ENCODE measurements at regions not wholly inside any gene's neighbourhood (a gene's known extent, or its start where the extent isn't known, plus 50 kb on each side); places are given as distances from the start of the nearest gene placed in this dataset.

DNA sequence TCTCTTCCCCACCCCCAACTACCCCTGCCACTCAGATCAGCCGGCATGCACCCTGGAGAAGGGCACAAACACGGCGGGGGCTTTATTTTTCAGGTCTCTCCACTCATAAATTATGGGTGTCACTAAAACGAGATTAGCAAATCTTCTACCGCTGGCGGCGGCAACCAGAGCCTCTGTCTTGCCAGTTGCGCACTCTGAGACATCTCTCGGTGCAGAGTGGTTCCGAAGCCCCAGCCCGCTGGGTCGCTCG is 125.3 kb upstream of the C11orf58 start:
- TF ChIP-seq, protein P1, sequence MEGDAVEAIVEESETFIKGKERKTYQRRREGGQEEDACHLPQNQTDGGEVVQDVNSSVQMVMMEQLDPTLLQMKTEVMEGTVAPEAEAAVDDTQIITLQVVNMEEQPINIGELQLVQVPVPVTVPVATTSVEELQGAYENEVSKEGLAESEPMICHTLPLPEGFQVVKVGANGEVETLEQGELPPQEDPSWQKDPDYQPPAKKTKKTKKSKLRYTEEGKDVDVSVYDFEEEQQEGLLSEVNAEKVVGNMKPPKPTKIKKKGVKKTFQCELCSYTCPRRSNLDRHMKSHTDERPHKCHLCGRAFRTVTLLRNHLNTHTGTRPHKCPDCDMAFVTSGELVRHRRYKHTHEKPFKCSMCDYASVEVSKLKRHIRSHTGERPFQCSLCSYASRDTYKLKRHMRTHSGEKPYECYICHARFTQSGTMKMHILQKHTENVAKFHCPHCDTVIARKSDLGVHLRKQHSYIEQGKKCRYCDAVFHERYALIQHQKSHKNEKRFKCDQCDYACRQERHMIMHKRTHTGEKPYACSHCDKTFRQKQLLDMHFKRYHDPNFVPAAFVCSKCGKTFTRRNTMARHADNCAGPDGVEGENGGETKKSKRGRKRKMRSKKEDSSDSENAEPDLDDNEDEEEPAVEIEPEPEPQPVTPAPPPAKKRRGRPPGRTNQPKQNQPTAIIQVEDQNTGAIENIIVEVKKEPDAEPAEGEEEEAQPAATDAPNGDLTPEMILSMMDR (CRISPR knock-in tag; IDR thresholded peaks at IDR 0.05): no peak
- TF ChIP-seq MYC (CRISPR knock-in tag; IDR thresholded peaks at IDR 0.05; ENCODE audit: borderline replicate concordance): no peak
